Right lobe of liver (tissue), 4 donors: ENCODE measurements at regions not wholly inside any gene's neighbourhood (a gene's known extent, or its start where the extent isn't known, plus 50 kb on each side); places are given as distances from the start of the nearest gene placed in this dataset.
"Not testable (repeated sequence)": the region's sequence is repeated elsewhere in the genome, so short reads cannot be mapped to it uniquely, and the experiment has no call there.

Experiments
- CTCF ChIP-seq, 4 donors: fragments of 200-600 bp in 3 of 4; fragments of 450-650 bp in 1 of 4; IDR thresholded peaks; one replicate each; pipeline versions ENCODE4 v1.5.1 to v1.8.0; 2016 to 2022; ENCODE audit warnings: antibody characterized with exemption in 4 of 4, mild to moderate bottlenecking in 2 of 4
- POLR2A ChIP-seq: fragments of 450-650 bp; IDR thresholded peaks from one replicate; pipeline ENCODE4 v1.6.1; 2017; ENCODE audit warnings: antibody characterized with exemption, mild to moderate bottlenecking
- donor health status: DM: no; HTN: no; CAD: no.
- donor health status: DM: no; HTN: no; CAD: no.
- donor health status: DM: no; HTN: yes; CAD: no.

DNA sequence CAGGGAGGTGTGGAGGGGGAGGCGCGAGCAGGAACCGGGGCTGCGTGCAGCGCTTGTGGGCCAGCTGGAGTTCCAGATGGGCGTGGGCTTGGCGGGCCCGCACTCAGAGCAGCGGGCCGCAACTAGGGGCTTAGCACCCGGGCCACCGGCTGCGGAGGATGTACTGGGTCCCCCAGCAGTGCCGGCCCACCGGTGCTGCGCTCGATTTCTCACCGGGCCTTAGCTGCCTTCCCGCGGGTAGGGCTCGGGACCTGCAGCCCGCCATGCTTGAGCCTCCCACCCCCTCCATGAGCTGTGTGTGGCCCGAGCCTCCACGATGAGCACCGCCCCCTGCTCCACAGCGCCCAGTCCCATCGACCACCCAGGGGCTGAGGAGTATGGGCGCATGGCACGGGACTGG lies 309.0 kb upstream of the ELAVL2 start:
- not testable (repeated sequence) for TF ChIP-seq CTCF (IDR thresholded peaks at IDR 0.05); POLR2A
